Upper lobe of left lung (tissue), 6 donors: ENCODE measurements at regions not wholly inside any gene's neighbourhood (a gene's known extent, or its start where the extent isn't known, plus 50 kb on each side); places are given as distances from the start of the nearest gene placed in this dataset.
A peak's percentile ranks its signal among the peaks of the same experiment; 100 is the strongest.

Source experiments
- ATAC-seq, 2 donors: fragments of 200-7000 bp; cut with Tn5 transposase; one replicate each; pipeline ENCODE4 v1.9.1; 2022; ENCODE audit warnings: mild to moderate bottlenecking in 2 of 2, moderate library complexity in 2 of 2; ENCODE audit not compliant: low FRiP score in 2 of 2
- DNase-seq, 2 donors: peaks; one replicate each; pipeline ENCODE4 v3.0.0-alpha.2; 2019 to 2020
- H3K27ac ChIP-seq, 4 donors: fragments of 200-600 bp; sonication (generic); one replicate each; pipeline ENCODE4 v1.5.1; 2016 to 2019
- H3K27me3 ChIP-seq, 4 donors: fragments of 200-600 bp; sonication (generic); one replicate each; pipeline ENCODE4 v1.5.1; 2017 to 2019
- H3K36me3 ChIP-seq, 4 donors: fragments of 200-600 bp; sonication (generic); one replicate each; pipeline ENCODE4 v1.5.1; 2016 to 2019
- H3K4me1 ChIP-seq, 4 donors: fragments of 200-600 bp; sonication (generic); one replicate each; pipeline ENCODE4 v1.5.1; 2018 to 2019
- H3K4me3 ChIP-seq, 4 donors: fragments of 200-600 bp; sonication (generic); one replicate each; pipeline ENCODE4 v1.5.1; 2017 to 2019; ENCODE audit warnings: mild to moderate bottlenecking in 2 of 4, moderate library complexity in 1 of 4
- H3K9me3 ChIP-seq, 4 donors: fragments of 200-600 bp; sonication (generic); one replicate each; pipeline ENCODE4 v1.5.1; 2018 to 2019
- EP300 ChIP-seq, 4 donors: sonication (generic); formaldehyde crosslinking; IDR thresholded peaks; one replicate each; pipeline ENCODE4 v1.5.1; 2017; ENCODE audit warnings: antibody characterized with exemption in 4 of 4, control low read depth in 2 of 4
- POLR2A ChIP-seq, 4 donors: fragments of 450-650 bp; IDR thresholded peaks; one replicate each; pipeline ENCODE4 v1.5.1; 2016 to 2017; ENCODE audit warnings: antibody characterized with exemption in 4 of 4, mild to moderate bottlenecking in 2 of 4
- POLR2AphosphoS5 ChIP-seq, 2 donors: sonication (generic); formaldehyde crosslinking; IDR thresholded peaks; one replicate each; pipeline ENCODE4 v1.5.1; 2017; ENCODE audit warnings: antibody characterized with exemption in 2 of 2
- WGBS, 2 donors: methylation state at CpG; one replicate each; pipeline ENCODE4 v1.1.5; 2017 to 2018; 5-methylcytosine and 5-hydroxymethylcytosine counted together
- TF ChIP-seq, protein P1 (sequence below), 6 experiments: fragments of 450-650 bp in 4 of 6; fragments of 200-600 bp in 2 of 6; sonication (generic) in 2 of 6; IDR thresholded peaks; one replicate each; pipeline ENCODE4 v1.5.1; 2016 to 2019; ENCODE audit warnings: antibody characterized with exemption in 6 of 6
- donor health status: DM: no; HTN: no; CAD: no; lungs with moderate emphysema.
- donor health status: DM: no; HTN: yes; CAD: no; lungs with severe emphysema.

- no peaks in the 10 kb centered on the region for H3K27me3 ChIP-seq
- TF ChIP-seq, protein P1, sequence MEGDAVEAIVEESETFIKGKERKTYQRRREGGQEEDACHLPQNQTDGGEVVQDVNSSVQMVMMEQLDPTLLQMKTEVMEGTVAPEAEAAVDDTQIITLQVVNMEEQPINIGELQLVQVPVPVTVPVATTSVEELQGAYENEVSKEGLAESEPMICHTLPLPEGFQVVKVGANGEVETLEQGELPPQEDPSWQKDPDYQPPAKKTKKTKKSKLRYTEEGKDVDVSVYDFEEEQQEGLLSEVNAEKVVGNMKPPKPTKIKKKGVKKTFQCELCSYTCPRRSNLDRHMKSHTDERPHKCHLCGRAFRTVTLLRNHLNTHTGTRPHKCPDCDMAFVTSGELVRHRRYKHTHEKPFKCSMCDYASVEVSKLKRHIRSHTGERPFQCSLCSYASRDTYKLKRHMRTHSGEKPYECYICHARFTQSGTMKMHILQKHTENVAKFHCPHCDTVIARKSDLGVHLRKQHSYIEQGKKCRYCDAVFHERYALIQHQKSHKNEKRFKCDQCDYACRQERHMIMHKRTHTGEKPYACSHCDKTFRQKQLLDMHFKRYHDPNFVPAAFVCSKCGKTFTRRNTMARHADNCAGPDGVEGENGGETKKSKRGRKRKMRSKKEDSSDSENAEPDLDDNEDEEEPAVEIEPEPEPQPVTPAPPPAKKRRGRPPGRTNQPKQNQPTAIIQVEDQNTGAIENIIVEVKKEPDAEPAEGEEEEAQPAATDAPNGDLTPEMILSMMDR (IDR thresholded peaks at IDR 0.05) = peak; percentile 64 to 70 (median 67)
- TF ChIP-seq POLR2AphosphoS5 (IDR thresholded peaks at IDR 0.05) = no peak
- 34 to 35% methylated on average over 24 of the region's 24 CpGs for WGBS, 2 donors
Measured at GRCh38 chr16:80466024-80466987, 74.5 kb upstream of the DYNLRB2 start.

DNA sequence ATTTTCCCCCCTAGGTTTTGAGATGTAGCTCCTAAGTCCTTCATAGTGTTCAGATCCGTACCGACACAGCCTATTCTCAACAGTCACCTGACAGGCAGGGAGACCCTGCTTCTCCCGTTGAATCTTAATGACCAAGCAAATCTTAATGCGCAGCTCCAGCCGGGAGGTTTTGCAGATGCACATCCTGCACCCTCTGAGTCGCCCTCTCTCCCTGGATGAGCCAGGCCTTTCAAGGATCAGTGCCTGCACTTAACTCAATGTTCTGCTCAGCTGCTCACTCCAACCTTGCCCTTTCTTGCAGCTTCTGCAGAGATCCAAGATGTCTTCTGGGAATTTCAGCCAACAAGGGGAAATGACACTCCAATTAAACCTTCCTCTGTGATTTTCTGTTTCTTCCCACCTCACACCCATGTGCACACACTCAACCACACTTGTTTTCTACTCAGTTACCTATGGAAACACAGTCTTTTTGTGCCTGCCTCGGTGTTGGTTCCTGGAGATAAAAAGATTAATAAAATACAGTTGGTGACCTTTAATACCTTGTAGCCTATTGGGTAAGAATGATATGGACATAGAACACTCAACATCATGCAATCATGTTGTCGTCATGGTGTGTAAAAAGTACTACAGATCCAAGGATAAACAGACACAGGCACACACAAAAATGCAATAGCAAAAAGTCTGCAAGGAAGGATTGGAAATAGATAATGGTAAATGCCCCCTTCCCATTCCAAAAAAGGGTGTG, 76.9 kb upstream of the DYNLRB2 start:
- ATAC-seq = no peak

More at GRCh38 chr16:80466024-80466987, 74.5 kb upstream of the DYNLRB2 start:
- H3K27ac ChIP-seq = no peak overlapping the region
- H3K4me3 ChIP-seq = no peak overlapping the region
- DNase-seq (peak; percentile 54 to 69), ATAC-seq (peak; percentile 50 to 87)
- no peaks in the 10 kb centered on the region for H3K9me3 ChIP-seq
- H3K36me3 ChIP-seq = no peaks in the 10 kb centered on the region
- peaks cover 0 to 6% (median 0%) of the 10 kb centered on the region in 4 donors for H3K4me1 ChIP-seq

GRCh38 chr16:80463326-80463725, 77.5 kb upstream of the DYNLRB2 start:
- Histone ChIP-seq H3K9me3 (no peaks in the 10 kb centered on the region), H3K27me3 (no peaks in the 10 kb centered on the region), H3K4me3 (no peak overlapping the region), H3K4me1 (peaks cover 0 to 6% (median 0%) of the 10 kb centered on the region in 4 donors), H3K36me3 (no peaks in the 10 kb centered on the region), H3K27ac (no peak overlapping the region)
- no peak for TF ChIP-seq POLR2AphosphoS5 (IDR thresholded peaks at IDR 0.05)
- no peak for TF ChIP-seq EP300 (IDR thresholded peaks at IDR 0.05)
- no peak for TF ChIP-seq POLR2A (IDR thresholded peaks at IDR 0.05)
- TF ChIP-seq, protein P1 (IDR thresholded peaks at IDR 0.05) = no peak
- DNase-seq (no peak), ATAC-seq (no peak)
- 65 to 72% methylated on average over 2 of the region's 2 CpGs for WGBS, 2 donors

More for the DNA sequence above, 76.9 kb upstream of the DYNLRB2 start:
- no peak for TF ChIP-seq POLR2AphosphoS5 (IDR thresholded peaks at IDR 0.05)
- TF ChIP-seq, protein P1 (IDR thresholded peaks at IDR 0.05) = no peak
- no peak for TF ChIP-seq EP300 (IDR thresholded peaks at IDR 0.05)
- no peak for TF ChIP-seq POLR2A (IDR thresholded peaks at IDR 0.05)
- Histone ChIP-seq H3K9me3 (no peaks in the 10 kb centered on the region), H3K27ac (no peak overlapping the region), H3K4me3 (no peak overlapping the region), H3K27me3 (no peaks in the 10 kb centered on the region), H3K4me1 (peaks cover 0 to 6% (median 0%) of the 10 kb centered on the region in 4 donors), H3K36me3 (no peaks in the 10 kb centered on the region)
- no peak for DNase-seq
- WGBS, 2 donors = 79 to 86% methylated on average over 8 of the region's 8 CpGs

DNA sequence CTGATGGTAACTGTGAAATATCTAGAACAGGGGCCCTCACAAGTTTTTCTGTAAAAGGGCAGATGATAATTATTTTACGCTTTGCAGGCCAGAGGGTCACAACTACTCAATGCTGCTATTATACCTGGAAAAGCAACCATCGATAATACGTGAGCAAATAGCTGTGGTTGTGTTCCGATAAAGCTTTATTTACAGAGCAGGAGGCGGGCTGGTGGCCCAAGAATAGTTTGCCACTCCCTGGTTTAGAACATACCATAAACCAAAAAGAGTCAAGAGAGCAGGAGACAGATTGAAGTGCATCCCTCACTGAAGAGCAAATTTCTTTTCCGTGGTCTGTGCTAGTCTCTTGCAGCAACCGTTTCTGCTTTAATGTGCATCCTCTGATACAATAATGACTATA, 77.9 kb upstream of the DYNLRB2 start:
- ATAC-seq (no peak), DNase-seq (no peak)
- Histone ChIP-seq H3K27me3 (no peaks in the 10 kb centered on the region), H3K4me1 (peaks cover 0 to 6% (median 0%) of the 10 kb centered on the region in 4 donors), H3K36me3 (no peaks in the 10 kb centered on the region), H3K9me3 (no peaks in the 10 kb centered on the region), H3K27ac (no peak overlapping the region), H3K4me3 (no peak overlapping the region)
- TF ChIP-seq POLR2A (IDR thresholded peaks at IDR 0.05) (no peak), EP300 (IDR thresholded peaks at IDR 0.05) (no peak), POLR2AphosphoS5 (IDR thresholded peaks at IDR 0.05) (no peak)
- TF ChIP-seq, protein P1 (IDR thresholded peaks at IDR 0.05) = no peak
- WGBS, 2 donors = 77 to 87% methylated on average over 7 of the region's 7 CpGs
